ENCODE measurements at regions not wholly inside any gene's neighbourhood (a gene's known extent, or its start where the extent isn't known, plus 50 kb on each side); places are given as distances from the start of the nearest gene placed in this dataset.

DNA sequence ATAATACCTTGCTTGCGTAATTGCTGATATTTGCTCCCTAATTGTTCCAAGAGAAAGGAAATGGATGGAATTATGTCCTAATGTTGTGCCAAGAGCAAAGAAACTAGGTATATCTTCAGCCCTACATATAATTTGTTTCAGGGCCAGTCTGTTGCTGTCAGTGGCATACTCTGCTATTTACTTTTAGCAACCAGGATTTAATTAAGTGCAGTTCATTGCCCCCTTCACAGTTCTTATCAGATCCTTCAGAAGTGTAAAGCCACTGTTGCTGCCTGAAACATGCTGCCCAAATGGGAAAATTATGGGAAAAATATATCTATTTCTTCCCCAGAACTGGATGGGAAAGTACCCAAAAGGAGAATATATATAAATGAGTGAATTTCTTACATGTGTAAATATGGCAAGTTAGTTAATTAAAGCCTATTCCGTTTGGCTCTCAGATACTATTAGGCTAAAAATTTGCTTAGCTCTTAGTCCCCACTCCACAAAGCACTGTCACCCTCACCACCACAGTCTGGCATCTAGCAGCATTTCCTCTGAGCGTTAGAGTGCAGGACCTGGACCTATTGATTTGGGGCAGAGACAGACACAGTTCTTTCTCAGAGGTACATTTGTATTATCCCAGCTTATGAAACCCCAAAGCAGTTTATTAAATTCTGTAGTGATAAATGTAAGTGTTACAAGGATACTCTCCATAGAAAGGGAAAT is 72.8 kb upstream of the DTNA start:
- intact Hi-C loops (cut with DNase I), result no loop called here
- 75% methylated on average over 3 of the region's 3 CpGs for WGBS
- H3K27ac ChIP-seq (replicated peaks in 1 of 4), result no peak overlapping the region

GRCh38 chr18:34639687-34640086 is 70.4 kb upstream of the DTNA start:
- intact Hi-C loops (cut with DNase I), result loop anchor here (5.0 kb wide), 1 partner anchor 37 kb away; no protein-coding TSS in a partner anchor
- no peak overlapping the region for H3K27ac ChIP-seq (replicated peaks in 1 of 4)
- 96% methylated on average over 1 of the region's 1 CpG for WGBS

More for the DNA sequence above, 72.8 kb upstream of the DTNA start:
- no peaks in the 10 kb centered on the region for H3K36me3 ChIP-seq
- no peaks in the 10 kb centered on the region for H3K27me3 ChIP-seq
- TF ChIP-seq EP300 (IDR thresholded peaks at IDR 0.05) (no peak), POLR2A (IDR thresholded peaks at IDR 0.05; ENCODE audit: low read depth) (no peak), POLR2AphosphoS5 (IDR thresholded peaks at IDR 0.05) (no peak)
- TF ChIP-seq, protein P1, sequence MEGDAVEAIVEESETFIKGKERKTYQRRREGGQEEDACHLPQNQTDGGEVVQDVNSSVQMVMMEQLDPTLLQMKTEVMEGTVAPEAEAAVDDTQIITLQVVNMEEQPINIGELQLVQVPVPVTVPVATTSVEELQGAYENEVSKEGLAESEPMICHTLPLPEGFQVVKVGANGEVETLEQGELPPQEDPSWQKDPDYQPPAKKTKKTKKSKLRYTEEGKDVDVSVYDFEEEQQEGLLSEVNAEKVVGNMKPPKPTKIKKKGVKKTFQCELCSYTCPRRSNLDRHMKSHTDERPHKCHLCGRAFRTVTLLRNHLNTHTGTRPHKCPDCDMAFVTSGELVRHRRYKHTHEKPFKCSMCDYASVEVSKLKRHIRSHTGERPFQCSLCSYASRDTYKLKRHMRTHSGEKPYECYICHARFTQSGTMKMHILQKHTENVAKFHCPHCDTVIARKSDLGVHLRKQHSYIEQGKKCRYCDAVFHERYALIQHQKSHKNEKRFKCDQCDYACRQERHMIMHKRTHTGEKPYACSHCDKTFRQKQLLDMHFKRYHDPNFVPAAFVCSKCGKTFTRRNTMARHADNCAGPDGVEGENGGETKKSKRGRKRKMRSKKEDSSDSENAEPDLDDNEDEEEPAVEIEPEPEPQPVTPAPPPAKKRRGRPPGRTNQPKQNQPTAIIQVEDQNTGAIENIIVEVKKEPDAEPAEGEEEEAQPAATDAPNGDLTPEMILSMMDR (IDR thresholded peaks at IDR 0.05), result no peak
- DNase-seq (ENCODE audit: extremely low spot score), result no peak
- no peaks in the 10 kb centered on the region for H3K9me3 ChIP-seq
- H3K4me1 ChIP-seq, result peaks cover 8 to 32% (median 11%) of the 10 kb centered on the region in 4 donors
- no peak overlapping the region for H3K4me3 ChIP-seq

GRCh38 chr18:34640276-34640675 is 69.8 kb upstream of the DTNA start:
- peaks cover 15 to 52% (median 25%) of the 10 kb centered on the region in 4 donors for H3K4me1 ChIP-seq
- no peak overlapping the region for H3K4me3 ChIP-seq
- no peaks in the 10 kb centered on the region for H3K9me3 ChIP-seq
- H3K36me3 ChIP-seq, result no peaks in the 10 kb centered on the region
- no peaks in the 10 kb centered on the region for H3K27me3 ChIP-seq
- TF ChIP-seq EP300 (IDR thresholded peaks at IDR 0.05) (no peak), POLR2A (IDR thresholded peaks at IDR 0.05; ENCODE audit: low read depth) (no peak), POLR2AphosphoS5 (IDR thresholded peaks at IDR 0.05) (no peak)
- TF ChIP-seq, protein P1 (IDR thresholded peaks at IDR 0.05), result no peak
- intact Hi-C loops (cut with DNase I), result loop anchor here (5.0 kb wide), 1 partner anchor 38 kb away; no protein-coding TSS in a partner anchor
- H3K27ac ChIP-seq (replicated peaks in 1 of 4), result no peak overlapping the region
- DNase-seq (ENCODE audit: extremely low spot score), result no peak
- 70% methylated on average over 1 of the region's 1 CpG for WGBS

More at GRCh38 chr18:34639687-34640086, 70.4 kb upstream of the DTNA start:
- no peaks in the 10 kb centered on the region for H3K36me3 ChIP-seq
- H3K9me3 ChIP-seq, result no peaks in the 10 kb centered on the region
- H3K4me1 ChIP-seq, result peaks cover 14 to 48% (median 22%) of the 10 kb centered on the region in 4 donors
- DNase-seq (ENCODE audit: extremely low spot score), result no peak
- H3K27me3 ChIP-seq, result no peaks in the 10 kb centered on the region
- H3K4me3 ChIP-seq, result no peak overlapping the region
- TF ChIP-seq POLR2A (IDR thresholded peaks at IDR 0.05; ENCODE audit: low read depth), result no peak
- no peak for TF ChIP-seq POLR2AphosphoS5 (IDR thresholded peaks at IDR 0.05)
- TF ChIP-seq, protein P1 (IDR thresholded peaks at IDR 0.05), result no peak
- TF ChIP-seq EP300 (IDR thresholded peaks at IDR 0.05), result no peak

- Histone ChIP-seq H3K36me3 (no peaks in the 10 kb centered on the region), H3K9me3 (no peaks in the 10 kb centered on the region), H3K27ac (replicated peaks in 1 of 4) (peak overlapping the region; percentile 22 to 63 (median 55)), H3K27me3 (no peaks in the 10 kb centered on the region), H3K4me1 (peaks cover 13 to 67% (median 50%) of the 10 kb centered on the region in 4 donors), H3K4me3 (peak overlapping the region in 2 of 4 donors; percentile 1 to 6)
- TF ChIP-seq, protein P1 (IDR thresholded peaks at IDR 0.05), result peak; percentile 23 to 45 (median 42)
- no peak for TF ChIP-seq POLR2A (IDR thresholded peaks at IDR 0.05; ENCODE audit: low read depth)
- WGBS, result 35% methylated on average over 2 of the region's 2 CpGs
- DNase-seq (ENCODE audit: extremely low spot score), result no peak
- intact Hi-C loops (cut with DNase I), result loop anchor here (5.0 kb wide), 1 partner anchor 42 kb away; no protein-coding TSS in a partner anchor
These were observed 66.1 kb upstream of the DTNA start for GRCh38 chr18:34643989-34644388.

Measured in esophagus muscularis mucosa (tissue), 4 donors.